ENCODE measurements at regions not wholly inside any gene's neighbourhood (a gene's known extent, or its start where the extent isn't known, plus 50 kb on each side); places are given as distances from the start of the nearest gene placed in this dataset.

GRCh38 chr13:65638572-65639168 is 1591.5 kb downstream of the PCDH9 start:
- H3K27me3 ChIP-seq (ENCODE audit: control insufficient read depth, low read length): no peaks in the 10 kb centered on the region
- no peaks in the 10 kb centered on the region for H3K79me2 ChIP-seq (ENCODE audit: control insufficient read depth, low read length)
- H3K4me1 ChIP-seq (ENCODE audit: control insufficient read depth, low read length): no peaks in the 10 kb centered on the region
- TF ChIP-seq CTCF (IDR thresholded peaks at IDR 0.05; ENCODE audit: low read depth, low read length, poor library complexity, severe bottlenecking) (peak; percentile 67), EZH2phosphoT487 (IDR thresholded peaks at IDR 0.05; ENCODE audit: borderline replicate concordance, low read length) (no peak)
- no peak overlapping the region for H3K27ac ChIP-seq (ENCODE audit: low read depth, low read length)
- no peaks in the 10 kb centered on the region for H3K36me3 ChIP-seq (ENCODE audit: control insufficient read depth, low read length)
- no peaks in the 10 kb centered on the region for H3F3A ChIP-seq (ENCODE audit: control insufficient read depth, insufficient read depth)
- H3K9me3 ChIP-seq (ENCODE audit: control insufficient read depth, insufficient read depth, low read length): no peaks in the 10 kb centered on the region
- H3K9me2 ChIP-seq (replicated peaks; ENCODE audit: control insufficient read depth, low read length): no peaks in the 10 kb centered on the region
- H3K4me2 ChIP-seq (ENCODE audit: low read length): no peak overlapping the region
- H4K20me1 ChIP-seq (ENCODE audit: control insufficient read depth, insufficient read depth, low read depth, low read length): no peaks in the 10 kb centered on the region
- H3K4me3 ChIP-seq (ENCODE audit: low read length): no peak overlapping the region

GRCh38 chr13:65633806-65634205 is 1596.3 kb downstream of the PCDH9 start:
- TF ChIP-seq EZH2phosphoT487 (IDR thresholded peaks at IDR 0.05; ENCODE audit: borderline replicate concordance, low read length): no peak
- no peak for TF ChIP-seq CTCF (IDR thresholded peaks at IDR 0.05; ENCODE audit: low read depth, low read length, poor library complexity, severe bottlenecking)
- no peak overlapping the region for H3K4me3 ChIP-seq (ENCODE audit: low read length)
- H3K27ac ChIP-seq (ENCODE audit: low read depth, low read length): no peak overlapping the region
- no peaks in the 10 kb centered on the region for H3F3A ChIP-seq (ENCODE audit: control insufficient read depth, insufficient read depth)
- no peaks in the 10 kb centered on the region for H3K79me2 ChIP-seq (ENCODE audit: control insufficient read depth, low read length)
- H3K9me3 ChIP-seq (ENCODE audit: control insufficient read depth, insufficient read depth, low read length): no peaks in the 10 kb centered on the region
- H3K4me2 ChIP-seq (ENCODE audit: low read length): no peak overlapping the region
- H3K27me3 ChIP-seq (ENCODE audit: control insufficient read depth, low read length): no peaks in the 10 kb centered on the region
- no peaks in the 10 kb centered on the region for H3K9me2 ChIP-seq (replicated peaks; ENCODE audit: control insufficient read depth, low read length)
- H4K20me1 ChIP-seq (ENCODE audit: control insufficient read depth, insufficient read depth, low read depth, low read length): no peaks in the 10 kb centered on the region
- H3K36me3 ChIP-seq (ENCODE audit: control insufficient read depth, low read length): no peaks in the 10 kb centered on the region
- no peaks in the 10 kb centered on the region for H3K4me1 ChIP-seq (ENCODE audit: control insufficient read depth, low read length)

- no peaks in the 10 kb centered on the region for H3F3A ChIP-seq (ENCODE audit: control insufficient read depth, insufficient read depth)
- TF ChIP-seq CTCF (IDR thresholded peaks at IDR 0.05; ENCODE audit: low read depth, low read length, poor library complexity, severe bottlenecking): no peak
- TF ChIP-seq EZH2phosphoT487 (IDR thresholded peaks at IDR 0.05; ENCODE audit: borderline replicate concordance, low read length): no peak
- H3K9me3 ChIP-seq (ENCODE audit: control insufficient read depth, insufficient read depth, low read length): no peaks in the 10 kb centered on the region
- no peaks in the 10 kb centered on the region for H3K4me1 ChIP-seq (ENCODE audit: control insufficient read depth, low read length)
- H3K4me2 ChIP-seq (ENCODE audit: low read length): no peak overlapping the region
- H4K20me1 ChIP-seq (ENCODE audit: control insufficient read depth, insufficient read depth, low read depth, low read length): no peaks in the 10 kb centered on the region
- no peaks in the 10 kb centered on the region for H3K9me2 ChIP-seq (replicated peaks; ENCODE audit: control insufficient read depth, low read length)
- no peak overlapping the region for H3K4me3 ChIP-seq (ENCODE audit: low read length)
- no peaks in the 10 kb centered on the region for H3K27me3 ChIP-seq (ENCODE audit: control insufficient read depth, low read length)
- no peak overlapping the region for H3K27ac ChIP-seq (ENCODE audit: low read depth, low read length)
- H3K79me2 ChIP-seq (ENCODE audit: control insufficient read depth, low read length): no peaks in the 10 kb centered on the region
- no peaks in the 10 kb centered on the region for H3K36me3 ChIP-seq (ENCODE audit: control insufficient read depth, low read length)
Measured at GRCh38 chr13:65631078-65631477, 1599.1 kb downstream of the PCDH9 start.
